ENCODE measurements at regions not wholly inside any gene's neighbourhood (a gene's known extent, or its start where the extent isn't known, plus 50 kb on each side); places are given as distances from the start of the nearest gene placed in this dataset.

- H3K4me3 ChIP-seq (ENCODE audit: control insufficient read depth, low read depth, low read length) = no peak overlapping the region
- no peak for TF ChIP-seq CTCF (IDR thresholded peaks at IDR 0.05; ENCODE audit: control insufficient read depth, insufficient read depth, low read depth, low read length, missing control alignments)
- DNase-seq (ENCODE audit: low read depth) = no peak
Measured at GRCh38 chr5:5065472-5065871, 74.7 kb upstream of the ADAMTS16 start.

- TF ChIP-seq CTCF (IDR thresholded peaks at IDR 0.05; ENCODE audit: control insufficient read depth, insufficient read depth, low read depth, low read length, missing control alignments) = no peak
- DNase-seq (ENCODE audit: low read depth) = no peak
- no peak overlapping the region for H3K4me3 ChIP-seq (ENCODE audit: control insufficient read depth, low read depth, low read length)
Measured at GRCh38 chr5:5066276-5067186, 73.6 kb upstream of the ADAMTS16 start.

GRCh38 chr5:5069851-5070250 is 70.3 kb upstream of the ADAMTS16 start:
- no peak for DNase-seq (ENCODE audit: low read depth)
- no peak for TF ChIP-seq CTCF (IDR thresholded peaks at IDR 0.05; ENCODE audit: control insufficient read depth, insufficient read depth, low read depth, low read length, missing control alignments)
- H3K4me3 ChIP-seq (ENCODE audit: control insufficient read depth, low read depth, low read length) = no peak overlapping the region

GRCh38 chr5:5071554-5071953 is 68.6 kb upstream of the ADAMTS16 start:
- no peak for TF ChIP-seq CTCF (IDR thresholded peaks at IDR 0.05; ENCODE audit: control insufficient read depth, insufficient read depth, low read depth, low read length, missing control alignments)
- DNase-seq (ENCODE audit: low read depth) = no peak
- no peak overlapping the region for H3K4me3 ChIP-seq (ENCODE audit: control insufficient read depth, low read depth, low read length)

- no peak for DNase-seq (ENCODE audit: low read depth)
- TF ChIP-seq CTCF (IDR thresholded peaks at IDR 0.05; ENCODE audit: control insufficient read depth, insufficient read depth, low read depth, low read length, missing control alignments) = no peak
- no peak overlapping the region for H3K4me3 ChIP-seq (ENCODE audit: control insufficient read depth, low read depth, low read length)
Measured at GRCh38 chr5:5077236-5077635, 62.9 kb upstream of the ADAMTS16 start.

- H3K4me3 ChIP-seq (ENCODE audit: control insufficient read depth, low read depth, low read length) = no peak overlapping the region
- TF ChIP-seq CTCF (IDR thresholded peaks at IDR 0.05; ENCODE audit: control insufficient read depth, insufficient read depth, low read depth, low read length, missing control alignments) = no peak
- no peak for DNase-seq (ENCODE audit: low read depth)
Measured at GRCh38 chr5:5078009-5078897, 61.9 kb upstream of the ADAMTS16 start.

Measured in AG09309 (cell line).